ES-I3 (cell line): ENCODE measurements at regions not wholly inside any gene's neighbourhood (a gene's known extent, or its start where the extent isn't known, plus 50 kb on each side); places are given as distances from the start of the nearest gene placed in this dataset.
A peak's percentile ranks its signal among the peaks of the same experiment; 100 is the strongest.
"Not testable (repeated sequence)": the region's sequence is repeated elsewhere in the genome, so short reads cannot be mapped to it uniquely, and the experiment has no call there.

Source experiments
- H3K36me3 ChIP-seq: 2 replicates; pipeline ENCODE4 v1.6.1; 2013; ENCODE audit warnings: mild to moderate bottlenecking, low read length, control low read depth, moderate library complexity; ENCODE audit not compliant: insufficient read depth
- H3K4me1 ChIP-seq: 2 replicates; pipeline ENCODE4 v1.6.1; 2013; ENCODE audit warnings: mild to moderate bottlenecking, control low read depth, low read length; ENCODE audit not compliant: insufficient read depth
- H3K9ac ChIP-seq: 2 replicates; pipeline ENCODE4 v1.6.1; 2013; ENCODE audit warnings: low read depth, mild to moderate bottlenecking, low read length, moderate library complexity
- H3K9me3 ChIP-seq: 2 replicates; pipeline ENCODE4 v1.6.1; 2013; ENCODE audit warnings: mild to moderate bottlenecking, low read length, moderate library complexity; ENCODE audit not compliant: control insufficient read depth, insufficient read depth

DNA sequence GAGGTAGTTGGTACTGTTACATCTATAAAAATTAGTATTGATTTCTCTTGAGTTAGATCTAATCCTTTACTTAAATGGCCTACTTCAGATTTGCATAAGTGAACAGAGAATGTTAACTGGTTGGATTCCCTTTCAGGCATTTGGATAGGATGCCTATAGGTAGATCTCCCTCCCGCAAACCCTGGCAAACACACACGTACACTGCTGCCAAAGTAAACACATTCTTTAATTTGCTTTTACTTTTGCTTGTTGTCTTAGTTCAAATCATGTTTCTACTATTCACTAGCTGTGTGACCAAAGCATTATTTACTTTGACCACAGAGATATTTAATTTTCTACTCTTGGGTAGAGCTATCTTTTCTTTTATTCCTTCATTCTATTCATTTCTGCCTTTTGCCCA, 936.1 kb upstream of the FBXO33 start:
- Histone ChIP-seq H3K4me1 (no peaks in the 10 kb centered on the region), H3K36me3 (no peaks in the 10 kb centered on the region), H3K9me3 (no peaks in the 10 kb centered on the region; the same call in none of the 2 replicates), H3K9ac (no peak overlapping the region)

DNA sequence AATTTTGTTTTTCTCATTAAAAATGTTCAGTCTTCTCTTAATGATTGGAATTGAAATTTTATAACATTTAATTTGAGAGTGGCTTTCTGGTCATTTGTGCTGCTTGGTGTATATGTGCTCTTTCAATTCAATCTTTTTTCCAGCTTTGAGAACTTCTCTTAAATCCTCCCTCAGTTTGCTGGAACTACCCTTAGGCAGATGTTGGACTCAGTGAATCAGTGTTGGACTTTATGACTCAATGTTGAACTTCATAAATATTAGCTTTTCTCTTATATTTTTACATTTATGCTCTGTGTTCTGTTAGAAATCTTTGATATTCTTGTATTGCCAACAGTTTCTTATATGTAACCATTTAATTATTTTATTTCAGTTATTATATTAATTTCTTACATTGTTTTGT, 935.5 kb upstream of the FBXO33 start:
- Histone ChIP-seq H3K9me3 (no peaks in the 10 kb centered on the region; the same call in none of the 2 replicates), H3K36me3 (no peaks in the 10 kb centered on the region), H3K9ac (no peak overlapping the region), H3K4me1 (0 out of 2 replicates have a peak, but pooled peaks cover 1% of the 10 kb centered on the region)

DNA sequence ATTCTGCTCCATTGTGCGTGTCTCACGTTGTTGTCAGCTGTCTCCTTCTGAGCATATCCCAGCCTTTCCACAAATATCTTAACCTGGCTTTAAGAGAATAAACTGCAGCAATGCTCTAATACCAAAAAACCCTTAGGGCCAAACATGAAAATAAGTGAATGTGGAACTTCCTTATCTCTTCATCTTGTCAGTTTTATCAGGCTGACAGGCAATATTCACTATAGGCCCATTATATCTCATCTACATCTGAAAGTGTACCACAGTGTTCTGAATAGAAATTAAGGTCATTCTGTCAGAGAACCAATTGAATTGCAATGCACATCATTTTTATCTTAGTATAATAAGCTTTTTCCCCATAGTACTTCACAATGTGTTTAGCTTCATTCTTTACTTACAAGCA, 933.1 kb upstream of the FBXO33 start:
- H3K9me3 ChIP-seq = no peaks in the 10 kb centered on the region; the same call in 1 of the 2 replicates
- H3K9ac ChIP-seq = no peak overlapping the region
- no peaks in the 10 kb centered on the region for H3K36me3 ChIP-seq
- 0 out of 2 replicates have a peak, but pooled peaks cover 3% of the 10 kb centered on the region for H3K4me1 ChIP-seq

DNA sequence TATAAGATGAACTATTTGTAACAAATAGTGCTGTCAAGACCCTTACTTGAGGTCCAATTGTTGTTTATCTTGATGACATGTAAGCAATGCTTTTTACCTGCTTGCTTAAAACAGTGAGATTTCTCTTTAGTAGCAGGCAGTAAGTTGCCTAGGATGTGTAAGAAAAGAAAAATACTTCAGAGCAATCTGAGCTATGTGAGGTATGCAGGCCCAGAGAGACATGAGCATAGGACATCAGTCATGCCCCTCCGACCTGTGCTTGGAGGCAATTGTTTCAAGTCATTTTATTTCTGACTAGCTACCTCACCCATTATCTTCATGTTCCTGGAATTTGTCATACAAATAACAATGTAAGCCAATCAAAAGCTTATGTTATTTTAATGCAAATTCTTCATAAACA, 930.6 kb upstream of the FBXO33 start:
- Histone ChIP-seq H3K9me3 (peaks cover 5% of the 10 kb centered on the region), H3K36me3 (no peaks in the 10 kb centered on the region), H3K4me1 (0 out of 2 replicates have a peak, but pooled peaks cover 3% of the 10 kb centered on the region), H3K9ac (no peak overlapping the region)

DNA sequence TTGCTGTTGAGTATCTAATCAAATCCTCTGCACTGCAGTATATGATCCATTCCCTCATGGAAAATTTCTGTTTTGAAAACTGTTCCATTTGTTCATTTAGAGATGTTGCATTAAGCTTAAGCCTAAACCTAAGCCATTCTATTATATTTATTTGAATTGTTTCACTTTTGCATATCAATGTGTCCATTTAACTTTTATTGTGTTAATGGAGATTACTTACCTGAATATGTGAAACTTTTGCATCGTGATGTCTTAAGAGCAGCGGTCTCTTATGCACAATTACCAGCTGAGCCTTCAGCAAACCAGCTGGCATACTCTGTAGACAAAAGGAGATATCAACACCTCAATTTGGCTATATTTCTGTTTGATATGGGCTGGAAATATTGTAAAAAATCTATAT, 922.5 kb upstream of the FBXO33 start:
- no peak overlapping the region for H3K9ac ChIP-seq
- peaks cover 3% of the 10 kb centered on the region for H3K9me3 ChIP-seq
- no peaks in the 10 kb centered on the region; the same call in 1 of the 2 replicates for H3K4me1 ChIP-seq
- H3K36me3 ChIP-seq = no peaks in the 10 kb centered on the region

DNA sequence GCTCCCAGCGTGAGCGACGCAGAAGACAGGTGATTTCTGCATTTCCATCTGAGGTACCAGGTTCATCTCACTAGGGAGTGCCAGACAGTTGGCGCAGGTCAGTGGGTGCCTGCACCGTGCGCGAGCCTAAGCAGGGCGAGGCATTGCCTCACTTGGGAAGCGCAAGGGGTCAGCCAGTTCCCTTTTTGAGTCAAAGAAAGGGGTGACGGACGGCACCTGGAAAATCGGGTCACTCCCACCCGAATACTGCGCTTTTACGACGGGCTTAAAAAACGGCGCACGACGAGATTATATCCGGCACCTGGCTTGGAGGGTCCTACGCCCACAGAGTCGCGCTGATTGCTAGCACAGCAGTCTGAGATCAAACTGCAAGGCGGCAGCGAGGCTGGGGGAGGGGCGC, 915.9 kb upstream of the FBXO33 start:
- peak overlapping the region; percentile 78 for H3K9ac ChIP-seq
- H3K9me3 ChIP-seq, H3K4me1 ChIP-seq, H3K36me3 ChIP-seq: not testable (repeated sequence)

DNA sequence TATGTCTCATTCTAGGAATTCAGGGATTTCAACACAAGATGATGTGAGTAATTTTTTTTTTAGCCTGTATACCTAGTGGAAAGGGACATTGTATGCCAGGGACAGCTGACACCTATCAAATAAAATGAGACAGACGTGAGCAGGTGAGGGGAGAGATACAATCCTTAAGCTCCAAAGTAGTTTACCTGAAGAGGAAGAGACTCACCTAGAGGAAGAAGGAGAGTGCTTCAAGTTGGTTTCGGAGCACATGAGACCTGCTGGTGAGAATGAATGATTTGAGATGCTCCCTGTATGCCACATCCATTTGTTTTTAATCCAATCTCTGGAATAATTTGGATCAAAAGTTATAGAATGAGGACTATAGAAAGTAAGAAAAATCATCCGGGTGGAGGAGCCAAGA, 915.4 kb upstream of the FBXO33 start:
- Histone ChIP-seq H3K9ac (peak overlapping the region; percentile 78), H3K36me3 (no peaks in the 10 kb centered on the region), H3K9me3 (no peaks in the 10 kb centered on the region), H3K4me1 (no peaks in the 10 kb centered on the region; the same call in 1 of the 2 replicates)

DNA sequence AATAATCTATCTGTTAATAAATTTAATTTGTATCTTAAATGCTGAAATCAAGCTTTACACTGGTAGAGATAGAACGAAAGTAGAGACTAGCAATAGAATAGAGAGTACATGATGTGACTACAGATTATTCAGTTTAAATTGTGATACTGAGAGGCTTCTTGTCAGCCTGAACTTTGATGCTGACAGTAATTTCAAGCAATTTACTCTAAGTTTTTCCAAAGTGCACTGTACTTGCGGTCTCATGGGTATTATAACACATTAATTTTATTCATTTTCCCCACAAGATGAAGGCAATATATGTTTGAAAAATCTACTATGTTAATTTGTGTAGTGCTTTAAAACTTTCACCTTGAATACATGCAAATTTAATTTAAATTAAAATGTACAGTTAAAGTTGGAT, 914.0 kb upstream of the FBXO33 start:
- H3K4me1 ChIP-seq = no peaks in the 10 kb centered on the region; the same call in 1 of the 2 replicates
- no peaks in the 10 kb centered on the region for H3K9me3 ChIP-seq
- no peak overlapping the region for H3K9ac ChIP-seq

DNA sequence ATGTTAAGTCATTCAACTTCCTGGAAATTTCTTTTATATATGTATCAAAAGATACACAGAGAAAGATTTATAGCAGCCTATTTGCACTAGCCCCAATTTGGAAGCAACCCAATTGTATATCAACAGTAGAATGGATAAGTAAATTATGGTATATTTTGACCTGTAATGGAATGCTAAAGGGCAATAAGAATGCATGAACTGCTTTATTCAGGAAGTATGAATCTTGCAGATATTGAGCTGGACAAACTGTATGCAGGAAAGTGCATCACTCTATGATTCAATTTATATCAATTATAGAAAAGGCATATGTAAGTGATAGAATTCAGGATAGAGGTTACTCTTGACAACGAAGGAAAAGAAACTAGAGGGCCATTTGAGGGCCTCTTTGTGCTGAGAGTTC, 913.1 kb upstream of the FBXO33 start:
- Histone ChIP-seq H3K4me1 (peaks cover 6% of the 10 kb centered on the region; the same call in 1 of the 2 replicates), H3K9ac (no peak overlapping the region), H3K36me3 (no peaks in the 10 kb centered on the region), H3K9me3 (no peaks in the 10 kb centered on the region)

More for the DNA sequence above, 914.0 kb upstream of the FBXO33 start:
- no peaks in the 10 kb centered on the region for H3K36me3 ChIP-seq

DNA sequence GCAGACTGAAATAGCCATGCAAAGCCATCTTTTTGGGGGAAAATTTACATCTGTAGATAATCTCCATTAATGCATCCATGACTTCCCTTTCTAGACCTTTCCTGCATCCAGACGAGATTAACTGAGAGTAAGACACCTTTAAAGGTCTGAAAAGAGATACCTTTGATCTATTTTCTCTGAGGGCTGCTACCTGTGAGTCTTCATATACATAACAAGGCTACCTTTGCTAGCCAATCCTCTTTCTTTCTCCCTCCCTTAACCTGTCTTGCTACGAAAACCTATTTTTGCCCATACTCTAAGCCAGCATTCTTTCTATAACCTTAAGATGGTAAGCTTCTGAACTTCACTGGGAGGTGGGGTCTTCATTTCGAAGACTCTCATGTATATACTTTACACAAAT, 908.5 kb upstream of the FBXO33 start:
- peaks cover 14% of the 10 kb centered on the region; the same call in 1 of the 2 replicates for H3K4me1 ChIP-seq

DNA sequence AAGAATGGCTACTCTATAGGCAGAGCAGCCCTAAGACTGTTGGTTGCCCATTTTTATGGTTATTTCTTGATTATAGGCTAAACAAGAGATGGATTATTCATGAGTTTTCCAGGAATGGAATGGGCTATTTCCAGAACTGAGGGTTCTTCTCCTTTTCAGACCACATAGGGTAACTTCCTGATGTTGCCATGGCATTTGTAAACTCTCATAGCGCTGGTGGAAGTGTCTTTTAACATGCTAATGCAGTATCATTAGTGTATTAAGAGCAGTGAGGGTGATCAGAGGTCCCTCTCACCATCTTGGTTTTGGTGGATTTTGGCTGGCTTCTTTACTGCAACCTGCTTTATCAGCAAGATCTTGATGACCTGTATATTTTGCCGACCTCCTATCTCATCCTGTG, 904.6 kb upstream of the FBXO33 start:
- H3K4me1 ChIP-seq = peaks cover 14% of the 10 kb centered on the region; the same call in 1 of the 2 replicates
- no peaks in the 10 kb centered on the region for H3K36me3 ChIP-seq
- H3K9me3 ChIP-seq = peaks cover 5% of the 10 kb centered on the region; the same call in 1 of the 2 replicates
- no peak overlapping the region for H3K9ac ChIP-seq

More for the DNA sequence above, 908.5 kb upstream of the FBXO33 start:
- Histone ChIP-seq H3K36me3 (no peaks in the 10 kb centered on the region), H3K9ac (no peak overlapping the region), H3K9me3 (no peaks in the 10 kb centered on the region)

DNA sequence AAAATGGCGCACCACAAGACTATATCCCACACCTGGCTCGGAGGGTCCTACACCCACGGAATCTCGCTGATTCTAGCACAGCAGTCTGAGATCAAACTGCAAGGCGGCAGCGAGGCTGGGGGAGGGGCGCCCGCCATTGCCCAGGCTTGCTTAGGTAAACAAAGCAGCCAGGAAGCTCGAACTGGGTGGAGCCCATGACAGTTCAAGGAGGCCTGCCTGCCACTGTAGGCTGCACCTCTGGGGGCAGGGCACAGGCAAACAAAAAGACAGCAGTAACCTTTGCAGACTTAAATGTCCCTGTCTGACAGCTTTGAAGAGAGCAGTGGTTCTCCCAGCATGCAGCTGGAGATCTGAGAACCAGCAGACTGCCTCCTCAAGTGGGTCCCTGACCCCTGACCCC, 894.3 kb upstream of the FBXO33 start:
- H3K4me1 ChIP-seq, H3K36me3 ChIP-seq, H3K9me3 ChIP-seq: not testable (repeated sequence)
- peak overlapping the region; percentile 46; the same call in 1 of the 2 replicates for H3K9ac ChIP-seq

DNA sequence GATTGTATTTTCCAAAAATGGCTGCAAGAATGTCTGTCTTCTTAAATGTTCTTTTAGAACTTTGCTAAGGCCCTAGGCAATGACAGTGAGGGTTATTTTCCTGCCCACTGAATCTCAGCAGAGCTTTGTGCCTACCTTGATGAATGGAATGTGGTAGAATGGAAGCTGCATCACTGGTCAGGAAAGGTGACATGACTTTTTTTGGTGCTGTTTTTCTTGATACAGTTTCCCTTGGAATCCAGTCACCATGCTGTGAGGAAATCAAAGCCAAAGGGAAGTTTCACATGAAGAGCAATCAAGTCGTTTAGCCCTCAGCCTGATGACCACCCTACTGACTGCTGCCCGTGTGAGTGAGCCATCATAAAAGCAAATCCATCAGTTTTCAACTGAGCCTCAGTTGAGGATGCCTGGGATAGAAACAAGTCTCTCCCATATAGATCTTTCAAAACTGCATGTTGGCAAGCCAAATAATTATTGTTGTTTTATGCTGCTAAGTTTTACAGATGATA, 886.0 kb upstream of the FBXO33 start:
- Histone ChIP-seq H3K9me3 (no peaks in the 10 kb centered on the region), H3K9ac (no peak overlapping the region), H3K4me1 (peaks cover 6% of the 10 kb centered on the region; the same call in 1 of the 2 replicates), H3K36me3 (no peaks in the 10 kb centered on the region)

DNA sequence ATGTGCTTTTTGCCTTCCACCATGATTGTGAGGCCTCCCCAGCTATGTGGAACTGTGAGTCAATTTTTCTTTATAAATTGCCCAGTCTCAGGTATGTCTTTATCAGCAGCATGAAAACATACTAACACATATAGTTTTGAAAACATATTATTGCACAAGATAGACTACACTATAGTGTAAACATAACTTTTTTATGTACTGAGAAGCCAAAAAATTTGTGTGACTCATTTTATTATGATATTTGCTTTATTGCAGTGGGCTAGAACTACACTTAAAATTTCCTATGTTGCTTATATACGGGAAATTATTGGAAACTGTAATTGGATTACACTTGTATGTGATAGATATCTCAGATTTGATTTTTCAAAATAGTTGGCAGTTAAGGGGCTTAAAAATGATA, 885.5 kb upstream of the FBXO33 start:
- H3K9ac ChIP-seq = no peak overlapping the region
- H3K4me1 ChIP-seq = peaks cover 6% of the 10 kb centered on the region; the same call in 1 of the 2 replicates
- no peaks in the 10 kb centered on the region for H3K36me3 ChIP-seq
- H3K9me3 ChIP-seq = no peaks in the 10 kb centered on the region

DNA sequence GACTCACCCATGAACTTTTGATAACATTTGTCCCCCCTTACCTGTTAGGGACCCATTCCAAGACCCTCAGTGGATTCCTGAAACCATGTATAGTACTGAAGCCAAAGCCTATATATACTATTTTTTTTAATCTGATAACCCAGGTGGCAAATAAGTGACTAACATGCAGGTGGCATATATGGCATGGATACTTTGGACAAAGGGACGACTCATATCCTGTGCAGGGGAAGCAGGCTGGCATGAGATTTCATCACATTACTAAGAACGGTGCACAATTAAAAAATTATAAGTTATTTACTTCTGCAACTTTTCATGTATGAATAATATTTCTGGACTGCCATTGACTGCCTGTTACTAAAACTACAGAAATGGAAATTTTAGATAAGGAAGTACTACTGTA, 880.1 kb upstream of the FBXO33 start:
- Histone ChIP-seq H3K9me3 (no peaks in the 10 kb centered on the region), H3K36me3 (no peaks in the 10 kb centered on the region; the same call in 1 of the 2 replicates), H3K4me1 (no peaks in the 10 kb centered on the region)

More for the DNA sequence above, 880.1 kb upstream of the FBXO33 start:
- no peak overlapping the region for H3K9ac ChIP-seq
